GM12873 (cell line): ENCODE measurements at regions not wholly inside any gene's neighbourhood (a gene's known extent, or its start where the extent isn't known, plus 50 kb on each side); places are given as distances from the start of the nearest gene placed in this dataset.

Source experiments
- TF ChIP-seq, protein P1 (sequence below): IDR thresholded peaks from 2 replicates; pipeline ENCODE4 v1.5.1; 2012; ENCODE audit warnings: low read depth, mild to moderate bottlenecking, moderate library complexity, low read length, control low read depth; ENCODE audit not compliant: insufficient read depth; ENCODE audit errors: missing control alignments

GRCh38 chr22:47571616-47572015 lies 809.2 kb downstream of the TBC1D22A start:
- TF ChIP-seq, protein P1, sequence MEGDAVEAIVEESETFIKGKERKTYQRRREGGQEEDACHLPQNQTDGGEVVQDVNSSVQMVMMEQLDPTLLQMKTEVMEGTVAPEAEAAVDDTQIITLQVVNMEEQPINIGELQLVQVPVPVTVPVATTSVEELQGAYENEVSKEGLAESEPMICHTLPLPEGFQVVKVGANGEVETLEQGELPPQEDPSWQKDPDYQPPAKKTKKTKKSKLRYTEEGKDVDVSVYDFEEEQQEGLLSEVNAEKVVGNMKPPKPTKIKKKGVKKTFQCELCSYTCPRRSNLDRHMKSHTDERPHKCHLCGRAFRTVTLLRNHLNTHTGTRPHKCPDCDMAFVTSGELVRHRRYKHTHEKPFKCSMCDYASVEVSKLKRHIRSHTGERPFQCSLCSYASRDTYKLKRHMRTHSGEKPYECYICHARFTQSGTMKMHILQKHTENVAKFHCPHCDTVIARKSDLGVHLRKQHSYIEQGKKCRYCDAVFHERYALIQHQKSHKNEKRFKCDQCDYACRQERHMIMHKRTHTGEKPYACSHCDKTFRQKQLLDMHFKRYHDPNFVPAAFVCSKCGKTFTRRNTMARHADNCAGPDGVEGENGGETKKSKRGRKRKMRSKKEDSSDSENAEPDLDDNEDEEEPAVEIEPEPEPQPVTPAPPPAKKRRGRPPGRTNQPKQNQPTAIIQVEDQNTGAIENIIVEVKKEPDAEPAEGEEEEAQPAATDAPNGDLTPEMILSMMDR, result no peak

GRCh38 chr22:47570851-47571250 lies 808.4 kb downstream of the TBC1D22A start:
- TF ChIP-seq, protein P1, result no peak

DNA sequence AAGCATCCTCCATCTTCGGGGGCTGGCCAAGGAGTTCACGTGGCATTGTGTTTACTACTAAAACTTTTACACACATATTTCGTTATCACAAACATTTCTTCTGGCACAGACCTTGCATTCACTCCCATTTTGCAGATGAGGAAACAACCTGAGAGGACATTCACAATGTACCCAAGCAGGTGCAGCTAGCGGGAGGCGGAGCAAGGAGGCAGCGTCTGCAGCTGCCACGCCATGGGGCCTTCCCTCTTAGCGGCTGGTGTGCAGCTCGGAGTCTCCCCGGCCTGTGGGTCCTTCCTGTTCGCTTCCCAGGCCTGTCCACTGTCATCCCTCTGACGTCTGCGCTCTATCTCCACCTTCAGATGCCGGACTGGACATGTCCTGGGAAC lies 807.8 kb downstream of the TBC1D22A start:
- TF ChIP-seq, protein P1, result no peak

GRCh38 chr22:47569389-47570299 lies 807.2 kb downstream of the TBC1D22A start:
- TF ChIP-seq, protein P1, result no peak

GRCh38 chr22:47568700-47569099 lies 806.2 kb downstream of the TBC1D22A start:
- TF ChIP-seq, protein P1, result no peak

DNA sequence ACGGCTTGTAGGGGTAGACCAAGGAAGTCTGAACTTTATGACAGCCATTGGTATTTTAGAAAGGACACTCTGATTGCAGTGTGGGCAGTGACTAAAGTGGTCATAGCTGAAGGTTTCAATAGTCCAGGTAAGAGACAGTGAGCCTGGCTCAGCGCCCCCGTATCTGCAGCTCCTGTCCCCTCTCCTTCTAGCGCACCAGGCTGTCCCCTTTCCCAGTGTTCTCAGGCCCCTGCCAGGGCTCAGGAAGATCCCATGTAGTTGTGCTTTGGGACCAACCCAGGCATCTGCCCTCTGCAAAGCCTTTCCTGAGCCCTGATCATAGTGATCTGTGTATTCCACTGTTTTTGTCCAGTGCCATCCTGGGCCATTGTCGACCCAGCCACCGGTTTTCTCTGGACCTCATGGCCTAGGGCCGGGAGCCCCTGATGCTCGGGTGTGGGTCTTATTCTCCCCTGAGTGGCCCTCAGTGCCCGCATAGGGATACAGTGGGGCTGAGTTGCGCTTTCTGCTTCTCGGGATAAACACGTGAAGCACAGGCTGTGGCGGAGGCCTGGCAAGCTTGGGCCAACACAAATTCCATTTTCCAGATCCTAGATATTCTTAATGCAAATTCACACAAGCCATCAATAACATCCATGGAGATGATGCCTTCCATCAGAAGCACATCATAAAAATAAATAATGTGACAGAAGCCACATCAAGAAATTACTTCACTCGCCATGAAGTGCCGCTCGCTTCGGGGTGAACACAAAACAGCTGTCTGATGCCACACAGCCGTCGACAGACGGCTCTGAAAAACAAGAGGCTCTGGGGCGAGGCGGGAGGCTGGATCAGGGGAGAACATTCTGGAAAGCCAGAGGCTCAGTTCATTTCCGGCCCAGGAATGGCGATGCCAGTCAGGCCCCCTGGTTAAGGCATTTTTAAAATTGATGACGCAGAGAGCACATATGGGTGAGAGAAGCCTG lies 805.0 kb downstream of the TBC1D22A start:
- TF ChIP-seq, protein P1, result no peak

DNA sequence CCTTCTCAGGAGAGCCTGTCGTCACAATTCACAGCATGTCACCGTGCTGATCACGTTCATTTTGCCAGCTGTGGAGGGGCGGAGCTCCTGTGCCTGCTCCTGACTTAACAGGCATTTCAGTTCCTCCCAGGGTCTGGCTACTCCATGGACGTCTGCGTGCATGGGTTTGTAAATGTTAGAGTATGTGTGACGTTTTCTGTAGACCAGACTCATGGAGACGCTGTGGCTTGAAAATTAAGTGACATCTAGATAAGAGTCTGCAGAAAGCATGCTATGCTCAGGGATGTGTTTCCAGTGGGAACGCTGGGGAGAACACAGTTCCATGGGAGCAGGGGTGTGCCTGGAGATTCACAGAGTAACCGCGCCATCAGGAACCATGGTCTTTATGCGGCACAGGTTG lies 804.0 kb downstream of the TBC1D22A start:
- TF ChIP-seq, protein P1, result no peak
